IPS-18a (cell line): ENCODE measurements at regions not wholly inside any gene's neighbourhood (a gene's known extent, or its start where the extent isn't known, plus 50 kb on each side); places are given as distances from the start of the nearest gene placed in this dataset.
"Not testable (repeated sequence)": the region's sequence is repeated elsewhere in the genome, so short reads cannot be mapped to it uniquely, and the experiment has no call there.

Experiments used
- H3K27ac ChIP-seq: one replicate; pipeline ENCODE4 v1.5.1; 2013; ENCODE audit warnings: low read length
- H3K27me3 ChIP-seq: one replicate; pipeline ENCODE4 v1.6.1; 2013; ENCODE audit warnings: mild to moderate bottlenecking, low read length; ENCODE audit not compliant: control insufficient read depth, insufficient read depth
- H3K36me3 ChIP-seq: one replicate; pipeline ENCODE4 v1.6.1; 2013; ENCODE audit warnings: low read depth, low read length; ENCODE audit not compliant: control insufficient read depth
- H3K4me1 ChIP-seq: one replicate; pipeline ENCODE4 v1.6.1; 2013; ENCODE audit warnings: low read depth, low read length; ENCODE audit not compliant: control insufficient read depth
- H3K4me3 ChIP-seq: one replicate; pipeline ENCODE4 v1.5.1; 2013; ENCODE audit warnings: low read length
- H3K9ac ChIP-seq: one replicate; pipeline ENCODE4 v1.6.1; 2013; ENCODE audit warnings: mild to moderate bottlenecking, low read length, moderate library complexity
- H3K9me3 ChIP-seq: one replicate; pipeline ENCODE4 v1.6.1; 2013; ENCODE audit warnings: low read depth, low read length; ENCODE audit not compliant: control insufficient read depth

DNA sequence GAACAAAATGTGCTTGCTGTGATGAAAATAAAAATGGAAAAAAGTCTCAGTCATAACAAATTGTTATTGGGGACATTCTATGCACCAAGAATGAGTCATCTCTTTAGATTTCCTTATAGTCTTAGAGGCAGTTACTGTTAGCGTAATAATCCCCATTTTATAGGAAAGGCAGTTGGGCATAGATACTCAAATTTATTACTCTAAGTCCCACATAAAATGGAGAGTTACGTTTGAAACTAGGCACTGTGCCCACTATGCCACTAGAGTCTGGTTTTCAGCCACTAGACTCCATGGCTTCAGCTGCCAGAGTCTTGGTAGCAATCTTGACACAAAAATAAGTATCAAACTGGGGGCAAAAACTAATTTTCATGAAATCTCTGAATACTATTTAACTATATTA lies 317.9 kb upstream of the MEF2C start:
- no peaks in the 10 kb centered on the region for H3K9me3 ChIP-seq
- no peak overlapping the region for H3K4me3 ChIP-seq

DNA sequence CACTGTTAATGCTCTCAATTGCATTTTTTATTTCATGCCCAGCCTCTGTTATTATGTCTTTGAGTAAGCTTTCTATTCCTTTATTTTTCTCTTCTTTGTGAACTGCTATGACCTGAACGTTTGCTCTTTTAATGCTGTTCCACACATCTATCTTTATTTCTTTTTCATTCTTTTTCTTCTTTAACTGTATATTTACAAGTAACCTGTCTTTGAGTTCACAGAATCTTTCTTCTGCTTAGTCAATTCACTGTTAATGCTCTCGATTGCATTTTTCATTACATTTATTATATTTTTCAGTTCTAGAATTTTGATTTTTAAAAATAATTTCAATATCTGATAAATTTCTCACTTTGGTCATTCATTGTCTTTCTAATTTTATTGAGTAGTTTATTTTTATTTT lies 316.3 kb upstream of the MEF2C start:
- H3K27ac ChIP-seq: no peak overlapping the region
- H3K4me1 ChIP-seq: no peaks in the 10 kb centered on the region
- no peak overlapping the region for H3K9ac ChIP-seq
- H3K27me3 ChIP-seq: no peaks in the 10 kb centered on the region
- no peak overlapping the region for H3K4me3 ChIP-seq
- H3K36me3 ChIP-seq: no peaks in the 10 kb centered on the region
- H3K9me3 ChIP-seq: no peaks in the 10 kb centered on the region

More for the DNA sequence above, 317.9 kb upstream of the MEF2C start:
- H3K36me3 ChIP-seq: no peaks in the 10 kb centered on the region
- no peak overlapping the region for H3K9ac ChIP-seq
- H3K27me3 ChIP-seq: no peaks in the 10 kb centered on the region
- no peak overlapping the region for H3K27ac ChIP-seq
- no peaks in the 10 kb centered on the region for H3K4me1 ChIP-seq

DNA sequence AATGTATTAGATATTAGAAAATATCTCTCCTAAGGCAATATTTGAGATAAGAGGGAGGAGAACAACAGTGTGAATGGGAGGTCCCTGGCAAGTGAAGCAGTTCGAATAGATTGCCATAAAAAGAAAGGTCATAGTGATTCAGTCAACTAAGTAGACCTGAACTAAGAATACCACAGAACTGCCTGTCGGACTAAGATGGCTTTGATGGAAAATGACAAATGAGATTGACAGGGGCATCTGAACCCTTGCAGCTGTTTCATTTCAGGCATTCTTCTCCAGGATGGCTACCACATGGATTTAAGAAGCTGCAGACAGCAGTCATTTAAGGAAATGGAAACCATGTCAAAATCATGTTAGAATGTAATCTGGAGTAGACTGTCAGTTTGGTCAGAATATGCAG lies 308.4 kb upstream of the MEF2C start:
- H3K4me1 ChIP-seq: no peaks in the 10 kb centered on the region
- no peak overlapping the region for H3K4me3 ChIP-seq

DNA sequence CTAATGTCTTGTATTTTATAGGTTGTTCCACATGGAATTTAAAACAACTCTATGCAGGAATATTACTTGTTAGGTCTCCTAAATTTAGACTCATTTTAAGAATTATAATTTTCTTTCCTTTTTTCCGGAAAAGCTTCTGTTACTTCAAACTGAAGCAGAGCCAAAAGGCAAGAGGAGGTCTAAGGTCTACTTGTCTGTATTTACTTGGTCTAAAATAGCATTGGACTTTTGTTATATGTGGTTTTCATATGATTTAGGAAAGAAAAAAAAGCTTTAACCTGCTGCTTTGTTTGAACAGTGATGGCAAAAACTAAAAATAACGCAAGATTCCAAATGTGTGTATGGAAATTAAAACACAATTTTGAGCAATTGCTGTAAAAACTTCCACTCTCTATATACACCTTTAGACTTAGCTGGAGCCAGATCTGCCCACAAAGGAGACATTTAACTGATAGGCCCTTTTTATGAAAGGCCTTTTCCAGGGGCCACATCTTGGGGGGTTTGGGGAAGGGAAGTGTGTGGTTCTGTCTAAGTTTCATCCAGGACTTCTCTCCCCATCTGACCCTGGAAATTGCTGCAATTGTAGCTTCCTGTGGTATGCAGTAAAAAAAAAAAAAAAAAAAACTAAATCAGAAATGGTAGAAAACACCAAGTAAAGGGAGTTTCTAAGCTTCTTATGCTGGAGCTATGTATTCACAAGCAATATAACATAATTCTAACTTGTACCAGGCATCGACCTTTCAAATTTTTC lies 307.7 kb upstream of the MEF2C start:
- H3K27me3 ChIP-seq: no peaks in the 10 kb centered on the region
- H3K27ac ChIP-seq: no peak overlapping the region
- no peaks in the 10 kb centered on the region for H3K36me3 ChIP-seq
- no peak overlapping the region for H3K9ac ChIP-seq
- H3K9me3 ChIP-seq: no peaks in the 10 kb centered on the region
- no peaks in the 10 kb centered on the region for H3K4me1 ChIP-seq
- H3K4me3 ChIP-seq: no peak overlapping the region

More for the DNA sequence above, 308.4 kb upstream of the MEF2C start:
- Histone ChIP-seq H3K27ac (no peak overlapping the region), H3K9me3 (no peaks in the 10 kb centered on the region), H3K9ac (no peak overlapping the region), H3K27me3 (no peaks in the 10 kb centered on the region), H3K36me3 (no peaks in the 10 kb centered on the region)

DNA sequence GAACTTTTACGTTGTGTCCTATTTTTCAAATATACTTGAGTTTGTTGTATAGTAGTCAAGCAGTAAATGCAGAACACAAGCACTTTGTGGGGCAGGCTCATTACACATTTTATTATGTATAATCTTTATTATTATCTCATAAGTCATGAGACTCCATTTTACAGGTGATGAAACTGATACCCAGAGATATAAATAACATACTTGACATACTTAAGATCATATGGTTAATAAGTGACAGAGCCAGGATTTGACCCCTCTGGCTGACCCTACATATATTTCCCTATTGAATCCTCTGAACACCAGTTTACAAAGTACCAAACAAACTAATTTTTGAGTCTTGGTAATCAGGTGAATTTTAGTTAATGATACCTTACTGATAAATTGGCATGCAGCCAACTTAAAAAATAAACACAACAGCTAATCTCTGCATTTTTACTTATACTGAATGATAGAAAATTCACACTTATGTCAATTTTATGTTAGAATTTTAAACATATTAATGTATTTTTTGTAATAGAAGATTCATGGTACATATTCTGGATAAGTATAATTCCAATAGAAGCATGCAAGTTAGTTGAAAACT lies 305.0 kb upstream of the MEF2C start:
- Histone ChIP-seq H3K27ac (no peak overlapping the region), H3K4me3 (no peak overlapping the region), H3K36me3 (no peaks in the 10 kb centered on the region), H3K9me3 (no peaks in the 10 kb centered on the region), H3K4me1 (no peaks in the 10 kb centered on the region), H3K27me3 (no peaks in the 10 kb centered on the region), H3K9ac (no peak overlapping the region)

DNA sequence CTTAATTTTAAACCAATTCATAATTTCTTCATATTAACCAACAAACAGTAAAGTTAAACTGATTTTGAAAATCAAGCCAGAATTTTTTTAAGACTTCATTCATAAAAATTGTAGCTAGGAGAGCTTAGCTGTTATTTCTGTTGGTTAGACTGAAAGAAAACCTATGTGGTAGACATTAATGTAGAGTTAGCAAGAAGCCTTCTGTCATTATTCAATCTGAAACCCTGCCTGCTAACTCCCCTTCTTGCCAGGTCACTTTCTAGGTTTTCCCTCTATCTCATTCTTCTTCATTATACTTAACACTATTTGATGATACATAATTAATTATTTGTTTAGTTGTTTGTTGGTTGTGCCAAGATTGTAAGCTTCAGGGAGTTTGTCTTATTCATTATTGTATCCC lies 304.3 kb upstream of the MEF2C start:
- Histone ChIP-seq H3K4me3 (no peak overlapping the region), H3K27ac (no peak overlapping the region), H3K9ac (no peak overlapping the region), H3K27me3 (no peaks in the 10 kb centered on the region), H3K36me3 (no peaks in the 10 kb centered on the region), H3K4me1 (no peaks in the 10 kb centered on the region), H3K9me3 (no peaks in the 10 kb centered on the region)

DNA sequence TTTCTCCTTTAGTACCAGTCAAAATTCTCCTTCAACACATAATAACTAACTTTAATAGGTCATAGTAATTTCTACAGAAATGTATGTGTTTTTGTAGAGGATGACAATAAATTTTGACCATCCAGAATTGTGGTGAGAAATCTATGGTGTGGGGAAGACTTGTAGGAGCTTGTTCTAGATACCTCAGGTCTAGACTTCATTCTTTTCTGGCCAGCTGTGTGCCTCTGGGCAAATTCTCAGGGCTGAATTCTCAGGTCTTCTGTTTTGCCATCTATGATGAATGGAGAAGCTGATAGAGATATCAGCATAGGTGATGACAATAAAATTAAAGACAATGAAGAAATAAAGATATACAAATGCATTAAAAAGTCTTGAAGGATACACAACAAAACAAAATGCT lies 298.6 kb upstream of the MEF2C start:
- no peaks in the 10 kb centered on the region for H3K9me3 ChIP-seq
- H3K27me3 ChIP-seq: no peaks in the 10 kb centered on the region
- no peaks in the 10 kb centered on the region for H3K4me1 ChIP-seq
- no peaks in the 10 kb centered on the region for H3K36me3 ChIP-seq
- no peak overlapping the region for H3K9ac ChIP-seq
- no peak overlapping the region for H3K27ac ChIP-seq
- H3K4me3 ChIP-seq: no peak overlapping the region

DNA sequence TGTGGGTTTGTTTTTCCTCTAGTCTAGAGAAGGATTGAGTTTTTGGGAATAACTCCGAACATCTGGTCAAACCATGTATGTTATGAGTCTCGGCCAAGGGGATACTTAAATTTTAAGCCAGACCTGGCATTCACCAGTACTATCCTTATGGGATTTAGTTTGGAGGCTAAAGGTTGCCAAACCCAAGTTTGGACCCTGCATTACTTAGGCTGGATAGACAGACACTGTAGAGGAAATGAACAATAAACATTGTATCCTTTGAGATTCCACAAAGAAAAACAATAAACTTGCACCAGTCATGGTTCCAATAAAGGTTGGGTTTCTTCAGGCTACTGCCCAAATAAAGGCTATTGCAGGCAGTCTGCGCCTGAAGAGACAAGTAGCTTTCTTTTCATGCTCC lies 296.7 kb upstream of the MEF2C start:
- Histone ChIP-seq H3K9ac (no peak overlapping the region), H3K27me3 (no peaks in the 10 kb centered on the region), H3K4me1 (no peaks in the 10 kb centered on the region), H3K36me3 (no peaks in the 10 kb centered on the region), H3K4me3 (no peak overlapping the region), H3K9me3 (no peaks in the 10 kb centered on the region), H3K27ac (no peak overlapping the region)

DNA sequence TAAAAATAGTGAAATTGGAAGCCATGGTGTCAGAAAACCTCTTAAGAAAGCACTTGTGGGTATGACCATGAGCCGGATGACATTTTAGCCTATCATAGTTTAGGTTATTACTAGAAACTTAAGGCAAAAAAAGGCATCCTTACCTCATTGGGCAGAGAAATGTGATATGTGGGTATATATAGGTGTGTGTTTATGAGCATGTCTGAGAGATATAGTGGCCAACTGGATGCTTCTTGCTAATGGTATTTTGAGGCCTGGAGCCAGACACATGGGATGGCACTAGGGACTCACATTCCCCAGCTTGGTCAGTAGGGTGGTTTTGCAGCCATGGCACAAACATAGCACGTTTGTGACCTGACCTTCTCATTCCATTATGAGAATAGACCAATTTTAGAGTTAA lies 295.6 kb upstream of the MEF2C start:
- H3K9me3 ChIP-seq: no peaks in the 10 kb centered on the region
- H3K36me3 ChIP-seq: no peaks in the 10 kb centered on the region
- no peaks in the 10 kb centered on the region for H3K27me3 ChIP-seq
- no peak overlapping the region for H3K9ac ChIP-seq
- H3K4me1 ChIP-seq: no peaks in the 10 kb centered on the region
- H3K27ac ChIP-seq: no peak overlapping the region
- H3K4me3 ChIP-seq: no peak overlapping the region

DNA sequence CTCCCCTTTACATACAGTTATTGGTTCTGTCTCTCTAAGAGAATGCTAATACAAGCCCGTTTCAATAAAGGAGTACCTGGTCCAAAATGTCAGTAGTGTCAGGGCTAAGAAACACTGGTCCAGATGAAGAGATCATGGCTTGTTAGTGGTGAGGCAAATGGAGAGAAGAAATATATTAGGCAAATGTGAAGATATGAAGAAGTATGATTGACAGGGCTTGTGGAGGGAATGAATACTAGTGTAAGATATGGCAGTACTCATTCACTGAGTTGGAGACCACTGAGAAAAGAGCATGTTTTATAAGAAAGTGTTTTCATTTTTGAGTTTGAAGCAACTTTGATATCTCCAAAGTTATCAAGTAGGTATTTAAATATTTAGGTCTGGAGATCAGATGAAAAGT lies 290.5 kb upstream of the MEF2C start:
- H3K9ac ChIP-seq: no peak overlapping the region
- no peak overlapping the region for H3K4me3 ChIP-seq
- no peaks in the 10 kb centered on the region for H3K4me1 ChIP-seq
- no peaks in the 10 kb centered on the region for H3K9me3 ChIP-seq
- H3K27ac ChIP-seq: no peak overlapping the region
- no peaks in the 10 kb centered on the region for H3K36me3 ChIP-seq
- H3K27me3 ChIP-seq: no peaks in the 10 kb centered on the region

DNA sequence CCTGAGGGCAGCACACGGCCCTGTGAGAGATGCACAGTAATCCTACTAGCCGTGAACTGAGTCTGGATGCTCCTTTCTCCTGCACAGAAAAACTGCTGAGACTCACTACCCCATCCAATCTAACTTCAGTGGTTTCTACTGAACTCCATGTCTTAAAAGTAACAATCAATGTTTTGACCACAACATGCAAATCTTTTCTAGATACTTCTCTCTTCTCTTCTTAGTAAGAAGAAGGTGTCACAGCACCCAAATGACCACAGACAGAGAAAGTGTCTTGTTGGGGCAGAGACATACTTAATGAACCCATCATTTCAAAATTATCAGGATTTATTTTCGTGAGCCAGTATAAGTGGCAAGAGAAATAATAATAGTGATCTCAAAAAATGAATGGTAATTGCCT lies 285.8 kb upstream of the MEF2C start:
- Histone ChIP-seq H3K9me3 (no peaks in the 10 kb centered on the region), H3K27me3 (no peaks in the 10 kb centered on the region), H3K27ac (no peak overlapping the region), H3K36me3 (no peaks in the 10 kb centered on the region), H3K9ac (no peak overlapping the region), H3K4me3 (no peak overlapping the region), H3K4me1 (peaks cover 6% of the 10 kb centered on the region)

DNA sequence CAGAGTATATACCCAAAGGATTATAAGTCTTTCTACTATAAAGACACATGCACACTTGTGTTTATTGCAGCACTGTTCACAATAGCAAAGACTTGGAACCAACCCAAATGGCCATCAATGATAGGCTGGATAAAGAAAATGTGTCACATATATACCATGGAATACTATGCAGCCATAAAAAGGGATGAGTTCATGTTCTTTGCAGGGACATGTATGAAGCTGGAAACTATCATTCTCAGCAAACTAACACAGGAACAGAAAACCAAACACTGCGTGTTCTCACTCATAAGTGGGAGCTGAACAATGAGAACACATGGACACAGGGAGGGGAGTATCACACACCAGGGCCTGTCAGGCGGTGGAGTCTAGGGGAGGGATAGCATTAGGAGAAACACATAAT lies 281.7 kb upstream of the MEF2C start:
- not testable (repeated sequence) for H3K4me1 ChIP-seq, H3K9me3 ChIP-seq, H3K27me3 ChIP-seq, H3K27ac ChIP-seq, H3K36me3 ChIP-seq, H3K9ac ChIP-seq, H3K4me3 ChIP-seq
